Astrocyte of the cerebellum (primary cell): ENCODE measurements at regions not wholly inside any gene's neighbourhood (a gene's known extent, or its start where the extent isn't known, plus 50 kb on each side); places are given as distances from the start of the nearest gene placed in this dataset.

Source experiments
- DNase-seq: peaks from one replicate; pipeline ENCODE4 v3.0.0-alpha.2; 2011; ENCODE audit warnings: low read depth
- H3K4me3 ChIP-seq: 2 replicates; pipeline ENCODE4 v1.5.1; 2011; ENCODE audit warnings: mild to moderate bottlenecking, low read depth, low read length, moderate library complexity
- CTCF ChIP-seq: IDR thresholded peaks from 2 replicates; pipeline ENCODE4 v1.5.1; 2012; ENCODE audit warnings: low read length, low read depth, moderate library complexity, mild to moderate bottlenecking; ENCODE audit errors: missing control alignments
- in situ Hi-C: cut with HindIII; loops from 2 replicates; pipeline ENCODE4 v1.10.0; 2017; ENCODE audit warnings: low sequenced_read_pairs

- in situ Hi-C loops = no loop called here
- DNase-seq = no peak
- no peak overlapping the region for H3K4me3 ChIP-seq
- TF ChIP-seq CTCF = no peak
These were observed 132.7 kb upstream of the CYLC2 start for GRCh38 chr9:102862478-102862877.

- no peak for TF ChIP-seq CTCF
- no peak overlapping the region for H3K4me3 ChIP-seq
- in situ Hi-C loops = no loop called here
- DNase-seq = no peak
These were observed 139.5 kb upstream of the CYLC2 start for GRCh38 chr9:102855641-102856040.

GRCh38 chr9:102845827-102846371, 149.2 kb upstream of the CYLC2 start:
- in situ Hi-C loops = no loop called here
- H3K4me3 ChIP-seq = no peak overlapping the region
- no peak for DNase-seq
- no peak for TF ChIP-seq CTCF

GRCh38 chr9:102844716-102845115, 150.4 kb upstream of the CYLC2 start:
- in situ Hi-C loops = no loop called here
- DNase-seq = no peak
- no peak for TF ChIP-seq CTCF
- H3K4me3 ChIP-seq = no peak overlapping the region

- no peak overlapping the region for H3K4me3 ChIP-seq
- in situ Hi-C loops = no loop called here
- TF ChIP-seq CTCF = no peak
- DNase-seq = no peak
These were observed 152.7 kb upstream of the CYLC2 start for GRCh38 chr9:102842423-102842822.

GRCh38 chr9:102841376-102841775, 153.8 kb upstream of the CYLC2 start:
- in situ Hi-C loops = no loop called here
- no peak for DNase-seq
- no peak for TF ChIP-seq CTCF
- no peak overlapping the region for H3K4me3 ChIP-seq

GRCh38 chr9:102840335-102840734, 154.8 kb upstream of the CYLC2 start:
- in situ Hi-C loops = no loop called here
- H3K4me3 ChIP-seq = no peak overlapping the region
- DNase-seq = no peak
- TF ChIP-seq CTCF = no peak
